ENCODE measurements at regions not wholly inside any gene's neighbourhood (a gene's known extent, or its start where the extent isn't known, plus 50 kb on each side); places are given as distances from the start of the nearest gene placed in this dataset.

GRCh38 chr11:13851691-13852090 is 110.8 kb upstream of the SPON1 start:
- Mint-ChIP-seq H3K36me3 (ENCODE audit: low read depth) (no peaks in the 10 kb centered on the region), H3K27me3 (no peaks in the 10 kb centered on the region), H3K4me1 (ENCODE audit: low read depth) (peaks cover 12% of the 10 kb centered on the region), H3K4me3 (no peak overlapping the region), H3K9me3 (no peaks in the 10 kb centered on the region), H3K27ac (no peak overlapping the region)
- CTCF ChIA-PET: interaction anchor here (1.5 kb wide), 1 partner anchor 84 kb away, joined by 3 read pairs; no protein-coding TSS in a partner anchor
- DNase-seq: no peak
- intact Hi-C loops (cut with micrococcal nuclease): no loop called here
- POLR2A ChIA-PET: interaction anchor here (1.5 kb wide), 2 partner anchors 10 to 18 kb away, joined by 3 read pairs; no protein-coding TSS in a partner anchor
- no peak for TF ChIP-seq CTCF (IDR thresholded peaks at IDR 0.05)
- no peak for ATAC-seq

- no peak for ATAC-seq
- Mint-ChIP-seq H3K4me3 (no peak overlapping the region), H3K9me3 (no peaks in the 10 kb centered on the region), H3K27ac (no peak overlapping the region), H3K27me3 (no peaks in the 10 kb centered on the region), H3K4me1 (ENCODE audit: low read depth) (peaks cover 12% of the 10 kb centered on the region), H3K36me3 (ENCODE audit: low read depth) (no peaks in the 10 kb centered on the region)
- no peak for DNase-seq
- TF ChIP-seq CTCF (IDR thresholded peaks at IDR 0.05): no peak
- ChIA-PET POLR2A (interaction anchor here (1.1 to 1.5 kb wide), 2 partner anchors 9 to 29 kb away, joined by 3 read pairs; no protein-coding TSS in a partner anchor), CTCF (interaction anchor here (1.3 kb wide), 1 partner anchor 18 kb away, joined by 3 read pairs; no protein-coding TSS in a partner anchor)
- intact Hi-C loops (cut with micrococcal nuclease): no loop called here
These were observed 110.0 kb upstream of the SPON1 start for GRCh38 chr11:13852481-13852880.

GRCh38 chr11:13857828-13858227 is 104.7 kb upstream of the SPON1 start:
- ChIA-PET POLR2A (interaction anchor here (1.4 kb wide), 1 partner anchor 11 kb away, joined by 3 read pairs; no protein-coding TSS in a partner anchor), CTCF (interaction anchor here (1.0 kb wide), 1 partner anchor 24 kb away, joined by 3 read pairs; no protein-coding TSS in a partner anchor)
- H3K4me1 Mint-ChIP-seq (ENCODE audit: low read depth): peaks cover 24% of the 10 kb centered on the region
- ATAC-seq (no peak), DNase-seq (no peak)
- intact Hi-C loops (cut with micrococcal nuclease): no loop called here
- H3K36me3 Mint-ChIP-seq (ENCODE audit: low read depth): no peaks in the 10 kb centered on the region
- no peaks in the 10 kb centered on the region for H3K9me3 Mint-ChIP-seq
- no peak overlapping the region for H3K27ac Mint-ChIP-seq
- TF ChIP-seq CTCF (IDR thresholded peaks at IDR 0.05): no peak
- no peak overlapping the region for H3K4me3 Mint-ChIP-seq
- no peaks in the 10 kb centered on the region for H3K27me3 Mint-ChIP-seq

GRCh38 chr11:13859892-13860291 is 102.6 kb upstream of the SPON1 start:
- ChIA-PET POLR2A (no interaction called here), CTCF (no interaction called here)
- ATAC-seq: no peak
- intact Hi-C loops (cut with micrococcal nuclease): no loop called here
- Mint-ChIP-seq H3K27me3 (no peaks in the 10 kb centered on the region), H3K27ac (no peak overlapping the region), H3K36me3 (ENCODE audit: low read depth) (no peaks in the 10 kb centered on the region), H3K4me1 (ENCODE audit: low read depth) (peaks cover 24% of the 10 kb centered on the region), H3K9me3 (no peaks in the 10 kb centered on the region), H3K4me3 (no peak overlapping the region)
- no peak for DNase-seq
- no peak for TF ChIP-seq CTCF (IDR thresholded peaks at IDR 0.05)

- peaks cover 24% of the 10 kb centered on the region for H3K4me1 Mint-ChIP-seq (ENCODE audit: low read depth)
- ChIA-PET POLR2A (interaction anchor here (0.9 kb wide), 1 partner anchor 10 kb away, joined by 3 read pairs; no protein-coding TSS in a partner anchor), CTCF (no interaction called here)
- intact Hi-C loops (cut with micrococcal nuclease): no loop called here
- H3K9me3 Mint-ChIP-seq: no peaks in the 10 kb centered on the region
- H3K36me3 Mint-ChIP-seq (ENCODE audit: low read depth): no peaks in the 10 kb centered on the region
- no peaks in the 10 kb centered on the region for H3K27me3 Mint-ChIP-seq
- TF ChIP-seq CTCF (IDR thresholded peaks at IDR 0.05): no peak
- no peak overlapping the region for H3K4me3 Mint-ChIP-seq
- DNase-seq (peak; percentile 11), ATAC-seq (peak; percentile 51)
- peak overlapping the region; percentile 57 for H3K27ac Mint-ChIP-seq
These were observed 101.1 kb upstream of the SPON1 start for GRCh38 chr11:13861411-13861810.
